Neural cell (in vitro differentiated cells): ENCODE measurements at regions not wholly inside any gene's neighbourhood (a gene's known extent, or its start where the extent isn't known, plus 50 kb on each side); places are given as distances from the start of the nearest gene placed in this dataset.

ENCODE experiments used
- H2AFZ ChIP-seq: fragments of 200-600, 300-800 bp; sonication (generic), shearing (Covaris generic); 2 replicates; pipeline ENCODE4 v1.6.0; 2014; ENCODE audit warnings: low read depth, mild to moderate bottlenecking, antibody characterized with exemption, low read length, moderate library complexity
- H3F3A ChIP-seq: fragments of 200-600 bp; shearing (Covaris generic); 2 replicates; pipeline ENCODE4 v1.6.1; 2016; ENCODE audit warnings: mild to moderate bottlenecking, moderate library complexity, mixed read lengths, antibody characterized with exemption, low read length; ENCODE audit not compliant: insufficient read depth, poor library complexity, severe bottlenecking
- H3K27ac ChIP-seq: fragments of 200-600, 300-800 bp; sonication (generic), shearing (Covaris generic); 2 replicates; pipeline ENCODE4 v1.5.1; 2014; ENCODE audit warnings: mild to moderate bottlenecking, low read length, moderate library complexity
- H3K27me3 ChIP-seq: fragments of 300-800, 200-600 bp; sonication (generic), shearing (Covaris generic); 2 replicates; pipeline ENCODE4 v1.6.0; 2014; ENCODE audit warnings: mild to moderate bottlenecking, low read depth, low read length, moderate library complexity; ENCODE audit not compliant: insufficient read depth
- H3K36me3 ChIP-seq: fragments of 300-800, 200-600 bp; sonication (generic), shearing (Covaris generic); 2 replicates; pipeline ENCODE4 v1.5.1; 2014; ENCODE audit warnings: mild to moderate bottlenecking, antibody characterized with exemption, low read length, moderate library complexity; ENCODE audit not compliant: insufficient read depth
- H3K4me2 ChIP-seq: fragments of 300-800, 200-600 bp; sonication (generic), shearing (Covaris generic); 2 replicates; pipeline ENCODE4 v1.6.0; 2014; ENCODE audit warnings: mild to moderate bottlenecking, low read length
- H3K4me3 ChIP-seq: fragments of 300-800, 200-600 bp; sonication (generic), shearing (Covaris generic); 2 replicates; pipeline ENCODE4 v1.5.1; 2014; ENCODE audit warnings: mild to moderate bottlenecking, low read length, moderate library complexity
- H3K79me2 ChIP-seq: fragments of 200-600 bp; shearing (Covaris generic); replicated peaks from 2 replicates; pipeline ENCODE4 v1.6.0; 2014; ENCODE audit warnings: mild to moderate bottlenecking, low read length, moderate library complexity; ENCODE audit not compliant: insufficient read depth
- H3K9ac ChIP-seq: fragments of 300-800, 200-600 bp; sonication (generic), shearing (Covaris generic); 2 replicates; pipeline ENCODE4 v1.6.1; 2016; ENCODE audit warnings: mild to moderate bottlenecking, low read length, mixed read lengths
- H3K9me2 ChIP-seq: fragments of 200-600 bp; shearing (Covaris generic); 2 replicates; pipeline ENCODE4 v1.6.1; 2016; ENCODE audit warnings: mild to moderate bottlenecking, low read length, mixed read lengths; ENCODE audit not compliant: insufficient read depth
- H3K9me3 ChIP-seq: fragments of 200-600, 300-800 bp; sonication (generic), shearing (Covaris generic); 2 replicates; pipeline ENCODE4 v1.6.1; 2016; ENCODE audit warnings: mild to moderate bottlenecking, mixed run types, low read length, moderate library complexity, mixed read lengths
- H4K20me1 ChIP-seq: fragments of 200-600 bp; shearing (Covaris generic); 2 replicates; pipeline ENCODE4 v1.6.1; 2016; ENCODE audit warnings: mild to moderate bottlenecking, mixed run types; ENCODE audit not compliant: insufficient read depth
- EP300 ChIP-seq: fragments of 450-650 bp; conservative IDR thresholded peaks from 2 replicates; pipeline ENCODE4 v1.6.1; 2014; ENCODE audit warnings: antibody characterized with exemption, mild to moderate bottlenecking, moderate library complexity; ENCODE audit not compliant: poor library complexity, severe bottlenecking
- EZH2 ChIP-seq: fragments of 200-600, 300-800 bp; shearing (Covaris generic), sonication (generic); IDR thresholded peaks from 2 replicates; pipeline ENCODE4 v1.6.1; 2014; ENCODE audit warnings: antibody characterized with exemption, low read length, borderline replicate concordance, mild to moderate bottlenecking; ENCODE audit not compliant: insufficient read depth, poor library complexity, severe bottlenecking
- MXI1 ChIP-seq: fragments of 450-650 bp; conservative IDR thresholded peaks from 2 replicates; pipeline ENCODE4 v1.6.1; 2014; ENCODE audit warnings: antibody characterized with exemption, mild to moderate bottlenecking; ENCODE audit not compliant: poor library complexity, severe bottlenecking
- POLR2AphosphoS5 ChIP-seq: IDR thresholded peaks from 2 replicates; pipeline ENCODE4 v1.6.1; 2012
- RAD21 ChIP-seq: fragments of 450-650 bp; conservative IDR thresholded peaks from 2 replicates; pipeline ENCODE4 v1.6.1; 2014; ENCODE audit warnings: antibody characterized with exemption, mild to moderate bottlenecking, moderate library complexity
- SMC3 ChIP-seq: fragments of 450-650 bp; conservative IDR thresholded peaks from 2 replicates; pipeline ENCODE4 v1.6.1; 2014; ENCODE audit warnings: antibody characterized with exemption, mild to moderate bottlenecking, moderate library complexity; ENCODE audit not compliant: poor library complexity
- TAF1 ChIP-seq: IDR thresholded peaks from 2 replicates; pipeline ENCODE4 v1.6.1; 2012; ENCODE audit warnings: low read depth
- TF ChIP-seq, protein P1 (sequence below): fragments of 450-650 bp; IDR thresholded peaks from 2 replicates; pipeline ENCODE4 v1.5.1; 2014; ENCODE audit warnings: antibody characterized with exemption, mild to moderate bottlenecking, moderate library complexity; ENCODE audit not compliant: poor library complexity, severe bottlenecking
- TF ChIP-seq, protein P2 (sequence below): IDR thresholded peaks from 2 replicates; pipeline ENCODE4 v1.6.1; 2012; ENCODE audit warnings: borderline replicate concordance

GRCh38 chr1:82870332-82870731 is 1069.6 kb downstream of the ADGRL2 start:
- H3K9me3 ChIP-seq: no peaks in the 10 kb centered on the region
- H3K9me2 ChIP-seq: no peaks in the 10 kb centered on the region
- H3F3A ChIP-seq: no peaks in the 10 kb centered on the region
- no peak overlapping the region for H3K4me3 ChIP-seq
- H3K27me3 ChIP-seq: no peaks in the 10 kb centered on the region
- no peak overlapping the region for H2AFZ ChIP-seq
- TF ChIP-seq, protein P1, sequence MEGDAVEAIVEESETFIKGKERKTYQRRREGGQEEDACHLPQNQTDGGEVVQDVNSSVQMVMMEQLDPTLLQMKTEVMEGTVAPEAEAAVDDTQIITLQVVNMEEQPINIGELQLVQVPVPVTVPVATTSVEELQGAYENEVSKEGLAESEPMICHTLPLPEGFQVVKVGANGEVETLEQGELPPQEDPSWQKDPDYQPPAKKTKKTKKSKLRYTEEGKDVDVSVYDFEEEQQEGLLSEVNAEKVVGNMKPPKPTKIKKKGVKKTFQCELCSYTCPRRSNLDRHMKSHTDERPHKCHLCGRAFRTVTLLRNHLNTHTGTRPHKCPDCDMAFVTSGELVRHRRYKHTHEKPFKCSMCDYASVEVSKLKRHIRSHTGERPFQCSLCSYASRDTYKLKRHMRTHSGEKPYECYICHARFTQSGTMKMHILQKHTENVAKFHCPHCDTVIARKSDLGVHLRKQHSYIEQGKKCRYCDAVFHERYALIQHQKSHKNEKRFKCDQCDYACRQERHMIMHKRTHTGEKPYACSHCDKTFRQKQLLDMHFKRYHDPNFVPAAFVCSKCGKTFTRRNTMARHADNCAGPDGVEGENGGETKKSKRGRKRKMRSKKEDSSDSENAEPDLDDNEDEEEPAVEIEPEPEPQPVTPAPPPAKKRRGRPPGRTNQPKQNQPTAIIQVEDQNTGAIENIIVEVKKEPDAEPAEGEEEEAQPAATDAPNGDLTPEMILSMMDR: no peak
- TF ChIP-seq MXI1 (no peak), EZH2 (no peak), EP300 (no peak), RAD21 (no peak), POLR2AphosphoS5 (no peak), SMC3 (no peak), TAF1 (no peak)
- TF ChIP-seq, protein P2, sequence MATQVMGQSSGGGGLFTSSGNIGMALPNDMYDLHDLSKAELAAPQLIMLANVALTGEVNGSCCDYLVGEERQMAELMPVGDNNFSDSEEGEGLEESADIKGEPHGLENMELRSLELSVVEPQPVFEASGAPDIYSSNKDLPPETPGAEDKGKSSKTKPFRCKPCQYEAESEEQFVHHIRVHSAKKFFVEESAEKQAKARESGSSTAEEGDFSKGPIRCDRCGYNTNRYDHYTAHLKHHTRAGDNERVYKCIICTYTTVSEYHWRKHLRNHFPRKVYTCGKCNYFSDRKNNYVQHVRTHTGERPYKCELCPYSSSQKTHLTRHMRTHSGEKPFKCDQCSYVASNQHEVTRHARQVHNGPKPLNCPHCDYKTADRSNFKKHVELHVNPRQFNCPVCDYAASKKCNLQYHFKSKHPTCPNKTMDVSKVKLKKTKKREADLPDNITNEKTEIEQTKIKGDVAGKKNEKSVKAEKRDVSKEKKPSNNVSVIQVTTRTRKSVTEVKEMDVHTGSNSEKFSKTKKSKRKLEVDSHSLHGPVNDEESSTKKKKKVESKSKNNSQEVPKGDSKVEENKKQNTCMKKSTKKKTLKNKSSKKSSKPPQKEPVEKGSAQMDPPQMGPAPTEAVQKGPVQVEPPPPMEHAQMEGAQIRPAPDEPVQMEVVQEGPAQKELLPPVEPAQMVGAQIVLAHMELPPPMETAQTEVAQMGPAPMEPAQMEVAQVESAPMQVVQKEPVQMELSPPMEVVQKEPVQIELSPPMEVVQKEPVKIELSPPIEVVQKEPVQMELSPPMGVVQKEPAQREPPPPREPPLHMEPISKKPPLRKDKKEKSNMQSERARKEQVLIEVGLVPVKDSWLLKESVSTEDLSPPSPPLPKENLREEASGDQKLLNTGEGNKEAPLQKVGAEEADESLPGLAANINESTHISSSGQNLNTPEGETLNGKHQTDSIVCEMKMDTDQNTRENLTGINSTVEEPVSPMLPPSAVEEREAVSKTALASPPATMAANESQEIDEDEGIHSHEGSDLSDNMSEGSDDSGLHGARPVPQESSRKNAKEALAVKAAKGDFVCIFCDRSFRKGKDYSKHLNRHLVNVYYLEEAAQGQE: no peak
- H3K36me3 ChIP-seq: no peaks in the 10 kb centered on the region
- no peaks in the 10 kb centered on the region for H4K20me1 ChIP-seq
- H3K4me2 ChIP-seq: no peak overlapping the region
- no peak overlapping the region for H3K27ac ChIP-seq
- no peak overlapping the region for H3K9ac ChIP-seq
- no peaks in the 10 kb centered on the region for H3K79me2 ChIP-seq

- Histone ChIP-seq H4K20me1 (no peaks in the 10 kb centered on the region), H3K9me3 (no peaks in the 10 kb centered on the region), H3K36me3 (no peaks in the 10 kb centered on the region), H2AFZ (no peak overlapping the region), H3F3A (no peaks in the 10 kb centered on the region), H3K4me3 (no peak overlapping the region), H3K27me3 (no peaks in the 10 kb centered on the region), H3K9ac (no peak overlapping the region), H3K79me2 (no peaks in the 10 kb centered on the region), H3K9me2 (no peaks in the 10 kb centered on the region), H3K4me2 (no peak overlapping the region), H3K27ac (no peak overlapping the region)
- TF ChIP-seq POLR2AphosphoS5: no peak
- TF ChIP-seq SMC3: no peak
- TF ChIP-seq EP300: no peak
- TF ChIP-seq MXI1: no peak
- TF ChIP-seq RAD21: no peak
- TF ChIP-seq, protein P1: no peak
- TF ChIP-seq EZH2: no peak
- TF ChIP-seq TAF1: no peak
- TF ChIP-seq, protein P2: no peak
These were observed 1067.0 kb downstream of the ADGRL2 start for GRCh38 chr1:82867781-82868180.
